ENCODE measurements at regions not wholly inside any gene's neighbourhood (a gene's known extent, or its start where the extent isn't known, plus 50 kb on each side); places are given as distances from the start of the nearest gene placed in this dataset.

DNA sequence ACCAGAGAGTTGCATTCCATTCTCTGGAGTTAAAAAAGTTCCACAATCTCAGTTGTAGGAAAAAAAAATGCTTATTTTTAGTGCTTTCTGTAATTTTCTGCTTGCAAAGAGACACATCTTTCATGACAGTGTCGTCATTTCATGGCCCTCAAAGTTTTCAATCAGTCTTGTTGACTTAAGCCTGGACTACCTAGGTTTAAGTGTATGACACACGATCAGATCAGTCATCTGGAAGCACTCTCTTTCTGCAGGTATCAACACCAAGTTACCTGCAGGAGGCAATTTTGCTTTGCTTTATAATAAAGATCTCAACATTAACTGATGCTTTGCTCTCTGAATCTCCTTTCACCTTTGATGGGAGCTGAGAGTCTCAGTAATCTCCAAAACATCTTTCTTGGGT lies 251.6 kb downstream of the BCAT1 start:
- no peak for DNase-seq (ENCODE audit: low spot score)
- ChIA-PET CTCF (interaction anchor here (0.7 kb wide), 2 partner anchors 1522 to 1824 kb away, joined by 3 read pairs; no protein-coding TSS in a partner anchor), POLR2A (ENCODE audit: low non-redundant PET) (no interaction called here)

DNA sequence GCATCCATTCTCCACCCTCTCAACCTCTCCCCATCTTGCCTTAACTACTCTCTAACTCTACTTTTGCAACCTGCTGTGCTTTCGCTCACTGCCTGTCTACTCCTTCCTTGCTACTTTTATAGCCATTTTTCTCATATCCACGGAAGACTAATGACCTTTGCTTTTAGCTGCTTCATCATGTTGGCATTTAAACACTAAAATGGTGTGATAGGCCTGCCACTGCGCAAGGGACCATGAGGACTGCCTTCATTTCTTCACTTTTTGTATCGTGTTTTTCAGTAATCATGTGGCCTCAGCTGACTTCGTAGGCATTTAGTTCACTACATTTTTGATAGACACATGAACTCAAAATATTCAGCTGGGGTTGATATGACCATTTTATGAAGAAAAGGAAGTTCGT lies 252.1 kb downstream of the BCAT1 start:
- CTCF ChIA-PET, result interaction anchor here (0.7 kb wide), 1 partner anchor 1824 kb away, joined by 3 read pairs; no protein-coding TSS in a partner anchor

More for the DNA sequence above, 251.6 kb downstream of the BCAT1 start:
- TF ChIP-seq, protein P1, sequence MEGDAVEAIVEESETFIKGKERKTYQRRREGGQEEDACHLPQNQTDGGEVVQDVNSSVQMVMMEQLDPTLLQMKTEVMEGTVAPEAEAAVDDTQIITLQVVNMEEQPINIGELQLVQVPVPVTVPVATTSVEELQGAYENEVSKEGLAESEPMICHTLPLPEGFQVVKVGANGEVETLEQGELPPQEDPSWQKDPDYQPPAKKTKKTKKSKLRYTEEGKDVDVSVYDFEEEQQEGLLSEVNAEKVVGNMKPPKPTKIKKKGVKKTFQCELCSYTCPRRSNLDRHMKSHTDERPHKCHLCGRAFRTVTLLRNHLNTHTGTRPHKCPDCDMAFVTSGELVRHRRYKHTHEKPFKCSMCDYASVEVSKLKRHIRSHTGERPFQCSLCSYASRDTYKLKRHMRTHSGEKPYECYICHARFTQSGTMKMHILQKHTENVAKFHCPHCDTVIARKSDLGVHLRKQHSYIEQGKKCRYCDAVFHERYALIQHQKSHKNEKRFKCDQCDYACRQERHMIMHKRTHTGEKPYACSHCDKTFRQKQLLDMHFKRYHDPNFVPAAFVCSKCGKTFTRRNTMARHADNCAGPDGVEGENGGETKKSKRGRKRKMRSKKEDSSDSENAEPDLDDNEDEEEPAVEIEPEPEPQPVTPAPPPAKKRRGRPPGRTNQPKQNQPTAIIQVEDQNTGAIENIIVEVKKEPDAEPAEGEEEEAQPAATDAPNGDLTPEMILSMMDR (conservative IDR thresholded peaks at IDR 0.05; ENCODE audit: low read depth), result no peak
- H3K27ac ChIP-seq, result no peak overlapping the region

GRCh38 chr12:24695657-24696329 lies 253.1 kb downstream of the BCAT1 start:
- CTCF ChIA-PET, result no interaction called here
- TF ChIP-seq, protein P1 (conservative IDR thresholded peaks at IDR 0.05; ENCODE audit: low read depth), result no peak
- POLR2A ChIA-PET (ENCODE audit: low non-redundant PET), result no interaction called here
- no peak for DNase-seq (ENCODE audit: low spot score)
- no peak overlapping the region for H3K27ac ChIP-seq

More for the DNA sequence above, 252.1 kb downstream of the BCAT1 start:
- TF ChIP-seq, protein P1 (conservative IDR thresholded peaks at IDR 0.05; ENCODE audit: low read depth), result no peak
- DNase-seq (ENCODE audit: low spot score), result no peak
- POLR2A ChIA-PET (ENCODE audit: low non-redundant PET), result no interaction called here
- H3K27ac ChIP-seq, result no peak overlapping the region

DNA sequence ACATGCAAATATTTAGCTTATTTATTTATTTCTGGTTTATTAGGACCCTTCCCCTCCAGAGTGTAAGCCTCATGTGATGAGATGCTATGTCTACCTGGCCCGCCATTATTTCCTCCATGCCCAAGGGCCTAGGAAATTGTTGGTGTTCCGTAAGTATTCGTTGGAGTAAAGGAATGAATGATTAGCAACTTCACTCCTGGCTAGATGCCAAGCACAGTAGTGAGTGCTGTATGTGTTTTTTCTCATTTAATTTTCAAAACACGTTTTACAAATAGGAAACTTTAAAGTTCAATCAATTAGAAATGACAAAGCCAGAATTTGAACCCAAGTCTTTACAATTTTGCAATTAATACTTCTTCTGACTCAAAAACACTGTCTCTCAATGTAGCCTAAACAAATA lies 253.8 kb downstream of the BCAT1 start:
- H3K27ac ChIP-seq, result no peak overlapping the region
- DNase-seq (ENCODE audit: low spot score), result no peak
- POLR2A ChIA-PET (ENCODE audit: low non-redundant PET), result no interaction called here
- CTCF ChIA-PET, result no interaction called here
- TF ChIP-seq, protein P1 (conservative IDR thresholded peaks at IDR 0.05; ENCODE audit: low read depth), result no peak

- no peak for DNase-seq (ENCODE audit: low spot score)
- ChIA-PET CTCF (no interaction called here), POLR2A (ENCODE audit: low non-redundant PET) (no interaction called here)
- TF ChIP-seq, protein P1 (conservative IDR thresholded peaks at IDR 0.05; ENCODE audit: low read depth), result no peak
- no peak overlapping the region for H3K27ac ChIP-seq
These were observed 260.3 kb downstream of the BCAT1 start for GRCh38 chr12:24688601-24689000.

DNA sequence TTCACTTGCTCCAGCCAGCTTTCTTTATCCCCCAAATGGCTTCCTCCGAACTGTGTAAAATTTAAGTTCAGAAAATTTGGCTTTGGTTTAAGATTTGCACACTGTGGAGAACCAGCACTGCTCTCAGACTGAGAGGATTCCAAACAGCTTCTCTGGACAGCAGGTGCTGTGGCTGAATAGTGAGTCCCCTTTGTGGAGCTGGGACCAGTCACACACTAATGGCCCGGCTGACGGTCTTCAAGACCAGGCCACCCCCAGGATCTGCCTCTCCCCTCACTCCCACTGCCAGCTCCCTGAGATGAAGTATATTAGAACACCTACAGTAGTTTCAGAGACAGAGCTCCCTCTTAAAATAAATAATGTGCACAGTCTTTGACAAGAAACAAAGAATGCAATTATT lies 267.3 kb downstream of the BCAT1 start:
- no peak for DNase-seq (ENCODE audit: low spot score)
- ChIA-PET CTCF (no interaction called here), POLR2A (ENCODE audit: low non-redundant PET) (no interaction called here)
- TF ChIP-seq, protein P1 (conservative IDR thresholded peaks at IDR 0.05; ENCODE audit: low read depth), result no peak
- no peak overlapping the region for H3K27ac ChIP-seq
